Activated T-helper 1 cell treated with Interleukin-2 at 50 U/mL for 16 hours (primary cell): ENCODE measurements at regions not wholly inside any gene's neighbourhood (a gene's known extent, or its start where the extent isn't known, plus 50 kb on each side); places are given as distances from the start of the nearest gene placed in this dataset.
"Not testable (repeated sequence)": the region's sequence is repeated elsewhere in the genome, so short reads cannot be mapped to it uniquely, and the experiment has no call there.

Experiments
- DNase-seq: peaks from one replicate; pipeline ENCODE4 v3.0.0-alpha.2; 2020; ENCODE audit warnings: low read depth

DNA sequence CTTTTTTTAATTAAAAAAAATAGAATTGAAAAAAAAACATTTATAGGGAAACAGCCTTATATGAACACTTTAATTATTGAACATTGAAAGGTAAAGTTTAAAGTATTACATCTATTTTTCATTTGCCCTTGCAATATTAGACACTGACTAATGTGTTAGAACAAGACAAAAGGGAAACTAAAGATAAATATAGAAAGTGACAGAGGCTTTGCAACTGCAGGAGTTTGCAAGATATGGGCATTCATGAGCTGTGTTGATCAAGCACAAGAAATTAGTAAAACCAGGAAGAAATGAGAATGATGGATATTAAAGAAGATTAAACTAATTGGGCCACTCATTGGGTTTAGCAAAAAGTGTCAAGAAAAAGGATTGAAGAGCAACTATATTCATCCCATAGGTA is 1097.7 kb upstream of the CELF4 start:
- no peak for DNase-seq

DNA sequence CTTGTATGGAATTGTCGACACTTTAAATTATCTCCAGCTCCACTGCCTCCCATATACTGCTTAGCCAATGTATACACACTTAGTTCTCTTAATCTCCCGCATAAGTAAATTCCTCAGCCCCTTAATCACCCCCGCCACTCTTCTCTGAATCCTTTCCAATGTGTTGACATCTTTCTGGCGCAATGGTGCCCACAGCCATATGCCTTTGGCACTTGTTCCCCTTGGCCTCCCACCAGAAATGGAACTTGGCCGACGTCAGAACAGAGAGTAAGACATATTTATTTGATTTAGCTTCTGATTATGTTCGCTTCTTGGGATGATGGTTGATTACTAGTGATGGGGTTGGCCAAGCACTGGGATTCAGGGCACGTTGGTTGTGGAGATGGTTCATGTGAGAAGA is 1089.3 kb upstream of the CELF4 start:
- DNase-seq = no peak

DNA sequence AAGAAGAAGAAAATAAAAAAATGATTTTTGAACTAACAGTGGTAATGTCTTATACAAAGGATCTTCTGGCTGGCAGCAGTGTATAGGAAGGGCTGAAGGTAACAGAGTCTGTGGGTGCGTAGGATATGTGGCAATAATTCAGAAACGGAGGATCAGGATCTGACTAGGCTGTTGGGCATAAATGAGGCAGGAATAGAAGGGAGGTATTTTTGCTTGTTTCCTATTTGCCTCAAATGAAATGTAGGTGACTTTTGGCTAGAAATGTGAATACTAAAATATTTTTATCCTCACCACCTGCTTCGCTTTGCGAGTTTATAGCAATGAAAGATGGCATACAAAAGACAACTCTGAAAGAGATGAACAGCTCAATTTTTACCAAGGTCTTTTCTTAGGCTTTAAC is 1086.1 kb upstream of the CELF4 start:
- DNase-seq = no peak

DNA sequence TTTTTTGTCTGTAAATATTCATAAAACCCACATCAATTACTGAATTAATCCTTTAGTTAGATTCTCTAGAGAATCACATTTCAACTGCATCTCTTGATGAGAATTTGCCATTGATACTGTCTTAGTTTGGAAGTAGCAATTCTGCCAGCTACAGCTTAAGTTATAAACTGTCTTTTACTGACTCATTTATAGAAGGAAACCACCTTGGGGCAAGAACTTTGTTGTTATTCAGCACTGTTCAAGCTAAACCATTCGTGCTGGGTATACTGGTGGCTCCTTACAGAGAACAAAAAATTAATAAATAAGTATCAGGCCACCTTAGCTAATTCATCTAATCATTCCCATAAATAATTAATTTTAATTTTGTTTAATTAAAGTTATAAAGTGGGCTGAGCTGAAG is 1082.6 kb upstream of the CELF4 start:
- DNase-seq = no peak

DNA sequence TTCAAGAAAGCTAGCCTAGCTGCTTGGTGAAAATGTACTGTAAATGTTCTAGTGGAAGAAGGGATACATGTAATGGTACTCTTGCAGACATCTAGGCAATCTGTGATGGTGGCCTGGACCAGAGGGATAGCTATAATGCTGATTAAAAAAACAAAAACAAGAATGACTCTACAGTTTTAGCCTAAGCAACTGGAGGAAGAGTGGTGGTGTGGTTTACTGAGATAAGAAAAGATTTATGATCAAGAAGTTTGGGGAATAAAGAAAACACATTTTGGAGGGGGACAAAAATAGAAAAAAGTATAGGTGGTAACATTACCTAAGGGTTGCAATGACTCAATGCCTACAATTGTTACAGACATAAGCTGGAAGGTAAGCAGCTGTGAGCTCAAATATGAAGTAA is 1080.7 kb upstream of the CELF4 start:
- no peak for DNase-seq

DNA sequence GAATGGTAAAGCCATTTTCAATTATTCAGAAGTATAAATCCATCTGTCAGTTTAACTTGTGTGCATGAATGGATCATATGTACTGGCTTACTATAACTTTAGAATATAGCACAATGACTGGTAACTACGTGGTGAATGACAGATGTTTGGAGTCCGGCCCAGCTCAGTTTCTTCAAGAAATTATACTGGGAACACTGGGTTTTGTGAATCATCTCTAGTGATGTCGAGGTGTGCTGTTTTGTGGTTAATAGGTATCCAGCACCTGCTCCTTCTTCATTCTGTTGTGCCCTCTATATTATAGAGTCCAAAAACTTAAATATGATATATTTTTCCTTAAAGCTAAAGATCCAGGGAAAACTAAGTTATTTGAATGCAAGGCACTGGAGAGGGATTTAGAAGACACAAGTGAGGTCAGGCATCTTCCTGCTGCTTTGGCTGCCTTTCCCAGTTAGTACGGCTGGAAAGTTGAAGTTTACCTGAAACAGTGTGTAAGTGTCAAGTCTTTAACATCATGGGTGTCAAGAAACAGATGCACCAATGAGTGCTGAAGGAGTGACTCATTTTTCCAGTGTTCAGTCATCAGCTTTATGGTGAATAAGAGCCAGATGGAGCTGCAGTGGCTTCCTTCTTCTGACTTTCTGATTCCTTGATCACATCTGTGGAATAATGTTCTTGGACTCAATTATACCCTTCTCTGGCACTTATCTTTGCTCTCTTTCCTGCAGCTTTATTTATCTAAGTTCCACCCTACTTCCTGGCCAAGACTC is 1079.5 kb upstream of the CELF4 start:
- DNase-seq = no peak

DNA sequence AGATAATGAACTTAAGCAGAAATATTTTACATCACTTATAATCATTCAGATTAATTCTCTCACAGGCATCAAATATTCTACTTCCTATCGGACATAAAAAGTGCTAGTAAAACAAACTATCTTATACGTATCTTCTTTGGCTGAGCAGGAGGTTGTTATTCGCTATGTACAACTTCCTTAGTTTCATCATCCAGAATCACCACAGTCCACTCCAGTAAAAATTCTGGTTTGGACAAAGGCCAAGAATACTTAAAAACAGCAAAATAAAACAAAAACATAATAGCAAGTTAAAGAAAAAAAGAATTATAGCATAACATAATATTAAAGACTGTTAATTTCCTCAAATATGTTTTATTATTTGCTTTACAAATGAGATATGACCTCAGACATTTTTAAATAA is 1077.1 kb upstream of the CELF4 start:
- no peak for DNase-seq

DNA sequence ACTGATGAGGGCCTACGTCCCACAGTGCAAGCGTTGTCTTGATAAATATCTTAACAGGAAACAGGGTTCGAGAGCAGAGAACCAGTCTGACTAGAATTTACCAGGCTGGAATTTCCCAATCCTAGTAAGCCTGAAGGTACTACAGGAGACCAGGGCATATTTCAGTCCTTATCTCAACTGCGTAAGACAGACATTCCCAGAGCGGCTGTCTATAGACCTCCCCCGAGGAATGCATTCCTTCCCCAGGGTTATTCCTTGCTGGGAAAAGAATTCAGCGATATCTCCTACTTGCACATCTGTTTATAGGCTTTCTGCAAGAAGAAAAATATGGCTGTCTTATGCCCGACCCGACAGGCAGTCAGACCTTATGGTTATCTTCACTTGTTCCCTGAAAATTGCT is 1074.1 kb upstream of the CELF4 start:
- not testable (repeated sequence) for DNase-seq

DNA sequence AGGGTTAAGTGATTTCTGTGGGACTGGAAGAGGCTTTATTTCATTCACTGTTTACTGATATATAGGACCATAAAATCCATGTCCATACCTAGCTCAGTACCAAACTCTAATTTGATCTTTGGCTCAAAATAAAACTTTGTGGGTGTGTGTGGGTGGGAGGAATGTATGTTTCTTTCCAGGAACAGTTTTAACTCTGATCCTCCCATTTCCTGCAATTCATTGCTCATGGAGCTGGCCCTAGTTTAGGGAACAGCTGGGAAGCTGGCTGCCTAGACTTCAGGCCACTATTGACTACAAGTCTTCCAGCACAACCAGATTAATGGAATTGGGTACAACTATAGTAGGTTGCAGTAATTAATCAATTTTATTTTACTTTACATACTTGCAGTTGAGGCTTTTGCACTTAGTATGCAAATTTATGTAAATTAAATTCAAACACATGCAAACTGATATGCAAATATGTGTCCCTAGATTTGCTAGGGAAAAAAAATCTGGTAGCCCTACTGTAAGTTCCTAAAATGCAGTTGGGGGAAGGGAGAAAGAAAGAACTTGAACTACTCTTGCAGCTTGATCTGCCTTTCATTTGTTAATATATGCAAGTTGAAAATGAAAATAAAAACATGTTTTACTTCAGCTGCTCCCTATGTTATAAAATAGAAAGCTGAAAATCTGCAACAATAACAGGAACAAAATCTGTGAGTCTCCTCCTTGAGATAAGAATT is 1070.3 kb upstream of the CELF4 start:
- no peak for DNase-seq

DNA sequence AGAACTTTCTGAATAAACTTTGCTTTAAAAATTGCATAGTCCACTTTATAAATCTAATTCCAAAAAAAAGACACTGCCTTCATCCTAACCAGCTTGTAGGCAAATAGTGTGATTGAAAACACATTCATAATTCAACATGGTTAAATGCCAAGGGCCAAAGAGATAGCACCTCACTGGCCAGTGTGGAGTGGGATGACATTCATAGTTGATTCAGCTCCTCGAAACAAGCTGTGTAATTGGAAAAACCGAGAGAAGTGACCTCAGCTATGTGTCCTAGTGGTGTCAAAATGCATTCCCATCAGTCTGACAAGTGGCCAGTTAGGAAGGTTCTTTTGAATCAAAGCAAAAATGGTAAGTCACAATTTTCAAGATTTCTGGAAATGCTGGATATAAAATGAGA is 1068.5 kb upstream of the CELF4 start:
- DNase-seq = no peak

DNA sequence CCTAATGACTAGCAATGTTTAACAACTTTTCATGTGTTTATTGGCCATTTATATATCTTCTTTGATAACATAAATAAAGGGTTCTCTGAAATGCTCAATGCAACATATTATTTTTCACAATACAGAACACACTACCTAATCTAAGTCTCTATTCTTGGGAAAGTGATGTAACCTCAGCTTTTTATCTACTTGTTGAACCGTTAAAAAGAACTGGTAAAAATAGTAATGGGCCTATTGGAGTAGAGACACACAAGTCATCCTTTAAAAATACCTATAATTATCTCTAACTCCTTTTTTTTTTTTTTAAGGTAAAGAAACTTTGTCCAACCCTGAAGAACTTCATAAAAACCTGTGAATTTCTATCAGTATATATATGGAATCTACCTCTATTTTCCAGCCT is 1067.7 kb upstream of the CELF4 start:
- DNase-seq = no peak

DNA sequence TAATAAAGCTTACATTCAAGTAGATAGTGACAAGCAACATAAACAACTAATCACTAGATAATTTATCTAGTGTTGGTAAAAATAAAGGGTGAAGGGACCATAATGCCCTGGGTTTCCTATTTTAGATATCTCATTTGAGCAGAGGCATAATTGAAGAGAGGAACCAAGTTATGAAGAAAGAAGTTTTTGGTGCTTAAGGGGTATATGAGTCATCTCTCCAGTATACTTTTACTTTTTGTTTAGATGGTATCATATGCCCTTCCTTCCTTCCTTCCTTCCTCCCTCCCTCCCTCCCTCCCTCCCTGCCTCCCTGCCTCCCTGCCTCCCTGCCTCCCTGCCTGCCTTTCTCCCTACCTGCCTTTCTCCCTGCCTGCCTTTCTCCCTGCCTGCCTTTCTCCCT is 1053.5 kb upstream of the CELF4 start:
- no peak for DNase-seq

DNA sequence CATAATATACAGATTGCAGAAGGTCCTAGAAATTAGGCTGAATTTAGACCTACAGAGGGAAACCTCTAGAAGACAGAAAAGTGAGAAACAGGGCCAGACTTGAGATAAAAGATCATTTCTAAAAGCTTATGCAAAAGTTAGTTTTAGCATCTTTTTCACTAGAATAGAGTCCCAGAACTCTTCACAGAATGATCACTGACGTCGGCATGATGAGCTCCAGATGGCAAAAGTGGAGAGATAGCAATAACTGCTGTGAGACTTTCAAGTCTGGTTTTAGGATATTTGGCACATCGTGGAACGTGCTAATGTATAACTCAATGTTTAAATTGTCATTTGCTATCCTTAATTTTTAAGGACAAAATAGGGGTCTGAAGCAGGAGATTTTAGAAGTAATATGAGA is 1050.7 kb upstream of the CELF4 start:
- DNase-seq = no peak

DNA sequence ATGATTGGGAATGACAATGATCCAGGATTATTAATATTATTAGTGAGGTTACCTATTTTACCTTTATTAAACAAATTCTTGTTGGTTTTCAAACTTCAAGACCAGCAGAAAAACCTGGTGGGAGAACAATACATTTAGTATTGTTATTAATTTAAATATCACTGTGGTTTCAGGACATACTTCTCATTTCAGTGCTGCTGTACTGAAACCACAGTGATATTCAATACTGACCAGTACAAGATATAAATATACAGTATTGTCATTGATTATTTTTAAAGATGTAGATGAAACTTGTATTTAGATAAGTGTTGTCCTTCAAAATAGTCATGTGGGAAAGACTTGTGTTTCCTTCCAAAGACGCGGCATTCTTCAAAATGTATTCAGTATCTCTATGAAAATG is 1047.3 kb upstream of the CELF4 start:
- no peak for DNase-seq

DNA sequence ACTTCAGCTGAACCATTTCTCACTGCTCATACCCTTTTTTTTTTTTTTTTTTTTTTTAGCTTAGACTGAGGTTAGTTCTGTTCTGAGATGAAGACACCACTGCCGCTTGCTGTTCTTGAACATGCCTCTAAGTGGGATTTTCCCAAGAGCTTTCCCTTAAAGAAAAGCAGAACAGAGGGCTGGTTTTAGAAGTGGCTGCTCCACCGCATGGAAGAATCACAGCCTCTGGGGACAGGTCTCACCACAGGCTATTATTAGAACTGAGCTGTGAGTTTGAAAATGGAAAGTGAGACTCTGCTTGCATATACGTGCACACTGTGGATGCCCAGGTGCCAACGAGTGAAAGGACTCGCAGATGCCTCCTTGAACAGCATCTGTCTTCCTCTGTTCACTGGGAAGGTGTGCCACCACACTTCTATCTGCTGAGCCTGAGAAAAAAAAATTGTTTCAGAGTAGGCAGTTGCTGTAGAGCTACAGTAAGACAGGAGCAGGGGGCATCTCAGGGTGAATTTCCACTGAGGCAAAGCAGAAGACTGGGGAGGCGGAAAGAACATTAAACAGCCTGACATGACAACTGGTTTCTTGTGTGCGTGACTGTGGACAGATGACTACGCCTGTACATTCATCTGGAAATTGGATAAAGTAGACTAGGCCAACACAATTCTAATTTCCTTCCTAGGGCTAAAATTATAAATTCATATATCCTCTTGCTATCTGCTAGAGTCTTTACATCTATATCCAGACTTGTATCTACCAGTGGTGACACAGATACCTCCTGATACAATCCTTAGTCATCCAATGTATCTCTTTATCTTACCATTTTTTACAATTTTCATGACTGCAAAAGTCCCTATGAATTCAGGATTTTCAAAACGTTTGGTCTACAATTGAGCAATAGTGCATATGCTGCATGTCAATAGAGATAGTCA is 1045.7 kb upstream of the CELF4 start:
- no peak for DNase-seq

DNA sequence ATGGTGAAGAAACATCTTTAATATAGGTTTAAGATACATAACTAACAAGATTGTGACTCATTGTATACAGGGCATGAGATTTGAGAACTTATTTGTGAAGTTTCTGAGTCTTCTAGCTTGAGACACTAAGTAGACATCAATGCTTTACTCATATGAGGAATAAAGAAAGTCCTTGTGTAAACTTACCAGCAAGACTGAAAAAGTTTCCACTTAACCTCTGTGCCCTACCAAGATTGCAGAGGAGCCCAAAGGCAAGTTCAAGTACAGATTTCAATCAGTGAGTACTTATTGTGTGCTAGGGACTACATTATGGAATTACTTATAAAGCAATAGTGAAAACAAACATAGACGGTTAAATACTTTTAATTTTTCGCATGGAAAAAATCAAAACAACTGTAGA is 1041.2 kb upstream of the CELF4 start:
- DNase-seq = no peak

DNA sequence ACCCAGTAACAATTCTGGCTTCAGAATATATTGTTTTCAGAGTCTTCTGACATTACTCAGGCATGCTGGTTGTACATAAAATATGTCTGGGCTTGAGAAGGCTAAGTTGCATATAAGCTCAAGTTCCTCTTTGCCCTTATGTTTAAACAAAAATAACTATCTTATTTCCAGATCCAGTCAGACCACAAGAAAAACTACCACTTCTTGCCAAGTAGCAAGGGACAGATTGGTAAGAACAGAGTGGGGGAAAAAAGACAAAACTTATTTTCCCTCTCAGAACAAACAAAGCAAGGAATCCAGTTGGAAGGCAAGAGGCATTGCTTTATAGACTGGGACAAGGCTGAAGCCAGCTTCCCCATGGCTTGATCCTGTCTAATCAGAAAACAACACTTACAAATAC is 1036.7 kb upstream of the CELF4 start:
- no peak for DNase-seq

DNA sequence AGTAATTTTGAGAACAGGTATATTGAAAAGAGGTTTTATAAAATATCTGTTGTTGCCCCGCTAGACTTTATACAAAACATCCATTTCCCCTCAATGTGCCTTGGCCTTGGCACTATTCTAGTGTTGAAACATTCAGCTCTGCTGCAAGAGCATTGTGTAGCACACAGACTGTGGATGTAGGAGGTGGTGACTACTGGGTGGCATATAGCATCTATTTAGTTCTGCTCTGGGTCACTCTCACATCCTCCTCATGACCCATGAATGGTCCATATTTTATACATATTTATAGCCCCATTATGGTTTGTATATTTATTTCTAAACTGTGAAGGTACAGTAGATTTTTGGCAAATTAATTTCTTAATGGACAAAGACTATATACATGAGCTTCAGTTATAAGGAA is 1022.0 kb upstream of the CELF4 start:
- DNase-seq = no peak

DNA sequence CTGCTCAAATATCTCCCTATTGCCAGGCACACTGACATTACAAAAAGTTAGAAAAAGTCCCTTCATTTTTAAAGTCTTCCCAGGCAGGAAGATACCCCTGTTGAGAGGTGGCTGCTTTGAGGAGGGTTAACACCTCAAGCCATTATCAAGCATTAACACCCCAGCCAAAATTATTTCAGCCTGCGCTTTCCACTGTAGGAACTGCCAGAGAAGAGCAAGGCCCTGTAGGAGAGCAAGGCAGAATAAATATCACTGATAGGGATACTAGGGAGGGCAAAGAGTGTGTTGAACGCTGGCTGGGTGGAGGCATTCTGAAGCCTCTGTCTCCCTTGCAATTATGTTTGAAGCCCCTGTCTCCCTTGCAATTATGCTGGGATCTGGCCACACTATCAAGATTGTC is 1020.7 kb upstream of the CELF4 start:
- no peak for DNase-seq

DNA sequence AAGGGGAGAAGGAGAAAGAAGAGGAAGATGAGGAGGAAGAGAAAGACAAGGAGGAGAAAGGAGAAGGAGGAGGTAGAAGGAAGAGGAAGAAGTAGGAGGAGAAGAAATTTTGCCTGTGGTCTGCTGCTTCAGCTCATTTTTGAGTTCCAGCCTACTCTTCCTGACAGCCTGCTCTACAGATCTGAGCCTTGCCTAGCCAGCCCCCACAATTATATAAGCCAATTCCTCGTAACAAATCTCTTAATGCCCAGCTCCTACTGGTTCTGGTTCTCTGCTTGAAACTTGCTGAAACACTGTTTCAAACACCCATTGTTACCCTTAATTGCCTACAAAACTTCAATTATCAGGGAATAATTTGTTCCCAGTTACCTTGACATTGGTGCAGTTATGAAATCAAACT is 1014.2 kb upstream of the CELF4 start:
- no peak for DNase-seq

DNA sequence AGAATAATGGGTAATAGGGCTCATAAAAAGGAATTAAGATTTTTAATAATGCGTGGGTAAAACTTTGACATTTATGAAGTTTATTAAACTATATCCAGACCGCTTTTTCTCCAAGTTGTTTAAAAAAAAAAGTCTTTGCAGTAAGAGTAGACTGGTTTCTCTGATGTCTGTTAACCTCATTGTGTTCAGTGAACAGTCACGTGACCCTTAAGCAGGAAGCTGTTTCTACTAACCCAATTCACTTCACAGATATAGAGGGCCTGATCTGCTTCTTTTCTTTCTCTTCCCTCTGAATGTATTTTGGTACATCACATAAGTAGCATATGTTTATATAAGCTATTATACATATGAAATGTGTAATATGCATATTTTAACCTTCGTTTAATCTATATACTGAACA is 1011.3 kb upstream of the CELF4 start:
- DNase-seq = no peak

DNA sequence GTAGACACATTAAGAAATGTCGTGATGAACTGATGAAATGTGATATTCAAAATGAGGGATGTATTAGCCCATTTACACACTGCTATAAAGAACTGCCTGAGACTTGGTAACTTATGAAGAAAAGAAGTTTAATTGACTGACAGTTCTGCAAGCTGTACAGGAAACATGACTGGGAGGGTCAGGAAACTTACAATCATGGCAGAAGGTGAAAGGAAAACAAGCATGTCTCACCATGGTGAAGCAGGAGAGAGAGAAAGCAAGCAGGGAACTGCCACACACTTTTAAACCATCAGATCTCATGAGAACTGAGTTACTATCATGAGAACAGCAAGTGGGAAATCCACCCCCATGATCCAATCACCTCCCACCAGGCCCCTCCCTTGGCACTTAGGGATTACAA is 1010.8 kb upstream of the CELF4 start:
- DNase-seq = no peak

DNA sequence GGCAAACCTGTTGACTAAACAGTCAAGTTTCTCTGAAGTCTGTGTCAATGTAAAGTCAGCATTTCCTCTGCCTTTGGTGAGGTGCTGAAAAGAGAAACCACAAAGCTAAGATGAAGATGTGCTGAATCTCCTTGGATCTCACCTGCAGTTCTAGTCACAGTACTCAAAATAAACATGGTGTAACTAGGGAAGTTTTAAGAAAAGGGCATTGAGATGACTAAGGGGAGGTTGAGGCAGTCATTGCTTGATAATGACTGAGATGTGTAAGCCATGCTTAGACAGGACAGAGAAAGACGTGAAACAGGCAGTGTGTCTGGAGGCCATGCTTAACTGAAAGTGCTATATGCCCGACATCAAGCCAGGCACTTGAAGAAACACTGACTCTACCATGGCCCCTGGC is 1010.0 kb upstream of the CELF4 start:
- DNase-seq = no peak
